ENCODE measurements at regions not wholly inside any gene's neighbourhood (a gene's known extent, or its start where the extent isn't known, plus 50 kb on each side); places are given as distances from the start of the nearest gene placed in this dataset.
"Not testable (repeated sequence)": the region's sequence is repeated elsewhere in the genome, so short reads cannot be mapped to it uniquely, and the experiment has no call there.

DNA sequence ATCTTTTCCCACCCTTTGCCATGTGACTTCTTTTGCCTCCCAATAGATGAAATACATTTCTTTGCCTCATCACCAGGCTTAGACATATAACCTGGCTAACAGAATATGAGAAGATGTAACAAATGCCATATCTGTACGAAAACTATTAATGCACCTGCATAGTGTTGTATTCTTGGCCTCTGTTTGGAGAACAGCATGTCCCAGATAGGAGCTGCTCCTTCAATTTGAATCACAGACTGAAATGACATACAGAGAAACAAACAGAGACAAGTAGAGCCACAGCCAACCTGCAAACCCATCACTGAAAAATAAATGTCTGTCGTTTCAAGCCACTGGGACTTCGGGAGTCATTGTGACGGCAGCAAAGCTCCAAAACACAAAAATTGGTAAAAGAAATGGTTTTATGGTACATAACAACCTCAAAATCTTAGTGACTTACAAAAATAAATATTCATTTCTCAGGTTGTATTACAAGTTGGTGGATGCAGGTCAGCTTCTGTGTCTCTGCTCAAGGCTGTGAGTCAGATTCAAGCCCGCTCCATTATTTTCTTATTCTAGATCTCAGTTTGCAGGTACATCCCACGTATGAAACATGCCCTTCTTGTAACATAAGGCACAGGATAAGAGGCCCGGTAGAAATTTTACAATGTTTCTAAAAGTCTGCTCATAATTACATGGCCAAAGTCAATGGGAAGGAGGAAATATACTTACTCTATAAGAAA is 171.3 kb upstream of the SOX6 start:
- DNase-seq = no peak

DNA sequence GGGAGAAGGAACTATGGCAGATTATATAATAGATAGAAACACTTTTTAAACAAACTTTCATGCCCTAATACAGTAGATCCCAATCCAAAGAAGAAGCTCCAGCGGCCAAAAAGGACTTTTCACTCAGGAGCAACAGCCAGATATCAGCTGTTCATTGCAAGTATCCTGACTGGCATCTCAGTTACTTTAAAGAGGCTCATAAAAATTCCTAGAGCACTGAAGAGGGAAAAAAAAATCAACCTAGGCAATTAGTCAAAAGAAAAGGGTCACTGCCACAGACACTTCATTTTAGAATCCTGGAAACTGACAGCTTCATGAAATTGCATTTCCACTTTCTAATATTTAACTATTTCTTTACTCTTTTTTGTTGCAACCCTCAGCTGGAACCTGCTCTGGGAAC is 170.6 kb upstream of the SOX6 start:
- DNase-seq = no peak

DNA sequence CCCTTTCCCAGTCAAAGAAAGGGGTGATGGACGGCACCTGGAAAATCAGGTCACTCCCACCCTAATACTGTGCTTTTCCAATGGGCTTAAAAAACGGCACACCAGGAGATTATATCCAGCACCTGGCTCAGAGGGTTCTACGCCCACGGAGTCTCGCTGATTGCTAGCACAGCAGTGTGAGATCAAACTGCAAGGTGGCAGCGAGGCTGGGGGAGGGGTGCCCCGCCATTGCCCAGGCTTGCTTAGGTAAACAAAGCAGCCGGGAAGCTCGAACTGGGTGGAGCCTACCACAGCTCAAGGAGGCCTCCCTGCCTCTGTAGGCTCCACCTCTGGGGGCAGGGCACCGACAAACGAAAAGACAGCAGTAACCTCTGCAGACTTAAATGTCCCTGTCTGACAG is 164.4 kb upstream of the SOX6 start:
- not testable (repeated sequence) for DNase-seq

DNA sequence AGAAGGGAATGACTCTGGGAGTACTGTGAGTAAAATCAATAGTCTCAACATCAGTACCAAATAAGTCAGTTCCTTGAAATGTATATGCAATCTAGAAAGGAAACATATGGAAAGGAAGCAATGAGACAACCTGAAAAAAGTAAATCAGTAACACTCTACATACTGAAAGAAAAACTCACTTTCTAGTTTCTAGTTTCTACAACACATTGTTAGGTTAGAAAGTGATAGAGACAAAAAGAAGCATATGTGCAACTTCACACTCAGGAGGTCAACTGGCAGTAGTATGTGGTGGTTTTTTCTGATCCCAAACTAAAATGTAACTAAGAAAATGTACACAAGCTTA is 156.5 kb upstream of the SOX6 start:
- no peak for DNase-seq

DNA sequence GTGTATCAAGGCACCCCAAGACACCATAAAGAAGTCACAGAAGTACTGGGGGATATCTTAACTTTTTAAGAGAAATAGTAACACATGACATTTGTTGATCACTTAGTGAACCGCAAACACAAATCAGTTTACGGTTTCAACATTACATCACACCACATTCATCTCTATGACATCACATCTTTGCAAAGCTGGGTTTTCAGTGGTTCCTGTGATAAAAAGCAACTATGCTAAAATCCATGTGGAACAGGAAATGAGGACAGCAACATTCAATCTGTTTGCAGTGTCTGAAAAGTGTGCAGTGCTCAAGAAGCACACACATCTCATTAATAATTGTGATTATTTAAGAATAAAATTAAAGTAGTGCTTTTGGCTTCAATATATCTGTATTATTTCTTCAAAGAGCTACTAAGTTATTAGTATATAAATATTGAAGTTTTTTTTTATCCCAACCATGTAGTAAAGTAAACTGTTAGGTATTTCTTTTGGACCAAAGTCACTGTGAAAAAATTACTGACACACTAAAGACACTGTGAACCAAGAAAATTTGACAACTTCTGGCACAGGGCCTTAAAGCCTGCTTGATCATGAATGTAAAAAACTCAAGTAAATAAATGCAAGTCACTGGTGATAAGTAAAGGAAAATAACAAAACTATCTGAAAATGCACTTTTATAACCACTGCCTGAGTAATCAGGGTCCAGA is 156.0 kb upstream of the SOX6 start:
- DNase-seq = no peak

DNA sequence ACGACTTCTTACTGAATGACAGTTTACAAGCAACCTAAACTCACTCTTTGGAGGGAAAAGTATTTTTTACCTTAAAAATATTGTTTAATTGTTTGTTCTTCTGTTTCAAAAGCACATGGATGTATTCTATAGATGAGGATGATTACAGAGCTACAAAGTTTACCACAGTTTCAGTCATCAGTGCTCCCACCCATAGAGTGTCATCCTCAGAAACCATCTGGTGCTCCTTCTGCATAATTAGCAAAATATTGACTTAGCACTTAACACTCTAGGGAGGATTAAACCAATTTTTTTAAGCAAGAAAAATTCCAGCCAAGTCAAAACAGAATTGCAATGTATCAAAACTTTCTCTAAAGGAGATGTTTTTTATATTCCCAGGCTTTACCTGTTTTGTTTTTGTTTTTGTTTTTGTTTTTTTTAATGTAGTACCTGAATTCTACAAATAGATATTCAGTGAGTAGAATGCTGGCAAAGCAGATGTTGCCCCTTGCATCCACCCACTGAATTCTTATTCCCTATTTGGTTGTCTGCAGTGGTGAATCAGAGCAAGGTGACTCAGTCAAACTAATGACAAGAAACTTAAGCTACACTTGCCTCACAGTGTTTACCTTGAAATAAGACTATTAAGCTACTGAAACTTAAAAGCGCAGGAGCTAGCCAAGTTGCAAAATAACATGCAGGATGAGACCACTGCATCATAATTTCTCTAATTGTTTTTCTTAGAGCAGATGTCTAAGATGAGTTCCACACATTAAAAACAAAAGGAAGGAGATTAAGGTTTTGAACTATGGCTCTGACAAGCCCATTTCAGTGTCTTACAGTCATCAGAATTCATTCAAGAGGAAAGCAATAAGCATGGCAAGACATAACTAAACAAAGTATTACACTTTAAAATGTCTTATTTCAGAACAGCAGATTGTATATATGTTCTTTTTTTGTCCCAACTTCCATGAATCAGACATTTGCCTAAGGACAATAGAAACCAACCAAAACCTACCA is 155.1 kb upstream of the SOX6 start:
- DNase-seq = no peak

DNA sequence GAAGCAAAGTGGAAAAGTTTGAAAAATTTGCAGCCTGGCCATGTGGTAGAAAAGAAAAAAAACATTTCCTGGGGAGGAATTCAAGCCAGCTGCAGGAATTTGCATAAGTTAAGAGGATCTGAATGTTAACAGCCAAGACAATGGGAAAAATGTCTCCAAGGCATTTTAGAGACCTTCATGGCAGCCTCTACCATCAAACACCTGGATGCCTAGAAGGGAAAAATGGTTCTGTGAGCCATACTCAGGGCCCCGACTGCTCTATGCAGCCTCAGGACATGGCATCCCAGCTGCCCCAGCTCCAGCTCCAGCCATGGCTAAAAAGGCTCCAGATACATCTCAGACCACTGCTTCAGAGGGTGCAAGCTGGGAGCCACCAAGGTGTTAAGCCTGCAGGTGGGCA is 149.1 kb upstream of the SOX6 start:
- DNase-seq = no peak

DNA sequence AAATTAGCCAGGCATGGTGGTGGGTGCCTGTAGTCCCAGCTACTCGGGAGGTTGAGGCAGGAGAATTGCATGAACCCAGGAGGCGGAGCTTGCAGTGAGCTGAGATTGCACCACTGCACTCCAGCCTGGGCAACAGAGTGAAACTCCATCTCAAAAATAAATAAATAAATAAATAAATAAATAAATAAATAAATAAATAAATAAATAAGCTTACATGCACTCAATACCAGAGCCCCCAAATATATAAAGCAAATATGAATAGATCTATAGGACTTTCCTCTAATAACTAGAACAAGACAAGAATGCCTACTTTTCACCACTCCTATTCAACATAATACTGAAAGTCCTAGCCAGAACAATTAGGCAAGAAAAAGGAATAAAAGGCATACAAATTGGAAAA is 147.5 kb upstream of the SOX6 start:
- not testable (repeated sequence) for DNase-seq

DNA sequence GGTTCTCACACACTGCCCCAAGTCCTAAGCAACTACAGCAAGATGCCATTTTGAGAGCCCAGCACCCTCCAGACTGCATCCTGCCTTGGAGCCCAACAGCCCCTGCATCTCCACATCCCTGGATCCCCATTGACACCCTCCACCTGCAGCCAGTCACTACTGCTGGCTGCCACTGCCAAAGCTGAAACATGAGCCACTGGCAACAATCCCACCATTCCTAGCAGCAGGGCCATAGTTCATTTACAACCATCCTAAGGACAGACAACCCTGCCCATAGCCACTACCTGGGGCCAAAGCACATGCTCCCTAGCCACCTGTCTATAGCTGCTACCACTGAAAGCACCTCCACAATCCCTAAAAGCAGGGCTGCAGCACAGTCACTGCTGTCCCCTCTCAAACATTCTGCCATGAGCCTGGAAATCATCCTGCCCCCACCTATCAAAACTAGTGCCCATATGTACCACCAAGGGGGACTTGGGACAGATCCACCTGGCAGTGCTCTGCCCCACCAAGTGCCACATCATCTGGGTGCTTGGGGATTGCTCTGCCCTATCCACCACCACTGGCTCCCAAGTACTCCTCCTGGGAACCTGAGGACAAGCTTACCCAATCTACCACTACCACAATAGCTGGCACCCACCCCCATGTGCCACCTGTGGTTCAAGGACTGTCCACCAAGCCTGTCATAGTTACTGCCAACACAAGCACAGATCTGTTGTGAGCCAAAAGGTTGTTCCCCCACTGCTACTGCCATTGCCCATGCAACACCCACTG is 138.8 kb upstream of the SOX6 start:
- DNase-seq = no peak

DNA sequence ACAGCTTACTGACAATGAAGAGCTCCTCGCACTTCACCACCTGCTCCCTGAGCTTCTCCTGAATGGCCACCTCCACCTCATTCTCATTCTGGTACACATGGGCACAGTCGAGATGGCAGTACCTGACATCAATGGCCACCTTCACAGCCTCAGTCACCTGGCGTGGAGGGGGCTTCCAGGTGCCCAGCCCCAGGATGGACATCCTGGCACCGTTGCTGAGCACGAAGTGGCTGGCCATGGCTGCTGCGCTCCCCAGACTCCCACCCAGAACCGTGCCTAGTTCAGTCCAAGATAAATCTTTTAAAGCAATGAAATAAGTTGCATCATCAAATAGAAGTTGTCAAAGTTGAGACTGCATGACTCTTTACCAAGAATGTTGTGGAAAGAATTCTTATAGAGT is 128.1 kb upstream of the SOX6 start:
- no peak for DNase-seq

DNA sequence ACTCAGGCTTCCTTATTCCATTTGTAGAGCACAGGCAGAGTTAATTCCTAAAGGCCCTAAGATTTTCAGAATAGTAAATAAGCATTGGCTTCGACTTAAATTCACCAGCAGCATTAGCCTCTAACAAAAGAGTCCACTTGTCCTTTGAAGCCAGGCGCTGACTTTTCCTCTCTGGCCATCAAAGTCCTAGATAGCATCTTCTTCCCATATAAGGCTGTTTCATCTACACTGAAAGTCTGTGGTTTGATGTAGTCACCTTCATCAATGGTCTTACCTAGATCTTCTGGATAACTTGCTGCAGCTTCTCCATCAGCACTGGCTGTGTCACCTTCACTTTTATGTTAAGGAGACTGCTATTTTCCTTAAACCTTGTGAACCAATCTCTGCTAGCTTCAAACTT is 118.3 kb upstream of the SOX6 start:
- DNase-seq = no peak

DNA sequence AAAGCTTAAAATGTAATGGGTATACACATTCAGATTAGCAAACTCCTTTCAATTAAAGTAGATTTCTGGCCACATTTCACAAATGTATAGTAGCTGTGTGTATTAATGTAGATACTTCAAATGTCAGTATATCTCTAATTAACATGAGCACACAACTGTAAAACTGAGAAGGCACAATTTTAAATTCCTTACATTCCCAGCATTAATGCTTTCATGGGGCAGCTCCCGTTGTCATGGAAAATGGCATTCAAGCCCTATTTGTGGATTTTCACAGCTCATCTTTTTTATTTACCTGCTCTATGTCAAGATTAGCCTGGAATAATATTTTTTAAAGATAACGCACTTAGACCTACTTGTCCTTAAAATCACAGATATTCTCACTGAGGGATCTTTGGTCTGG is 113.6 kb upstream of the SOX6 start:
- DNase-seq = no peak

DNA sequence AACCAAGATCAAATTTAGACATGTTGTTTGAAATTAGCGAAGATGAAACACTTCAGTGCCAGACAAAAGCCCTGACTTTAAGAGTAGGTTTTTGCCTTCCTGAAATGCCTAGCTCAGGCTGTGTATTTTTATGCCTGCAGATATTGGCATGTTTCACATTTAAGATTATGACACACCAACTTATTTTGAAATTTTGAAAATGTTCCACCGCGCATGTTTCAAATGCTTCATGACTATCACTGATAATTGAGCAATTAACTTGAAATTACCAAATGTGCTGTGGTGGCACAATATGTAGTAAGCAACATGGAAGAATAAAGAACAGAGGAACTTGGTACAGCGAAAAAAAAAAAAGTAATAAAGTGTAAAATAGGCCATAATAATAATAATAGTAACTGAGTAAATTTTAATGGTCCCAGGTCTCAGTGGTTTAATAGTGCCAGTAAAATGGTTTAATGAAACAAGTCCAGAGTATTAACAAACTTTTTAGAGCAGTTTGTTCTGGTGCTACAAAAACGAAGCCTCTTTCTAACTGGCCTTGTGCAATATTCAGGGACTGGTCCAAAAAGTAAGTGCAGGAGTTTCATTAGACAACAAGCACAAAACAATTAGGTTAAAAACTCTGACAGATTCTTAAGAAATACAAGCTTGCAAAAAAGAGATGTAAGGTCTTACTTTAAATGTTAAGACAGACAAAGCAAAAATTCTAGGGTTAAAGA is 112.5 kb upstream of the SOX6 start:
- no peak for DNase-seq

DNA sequence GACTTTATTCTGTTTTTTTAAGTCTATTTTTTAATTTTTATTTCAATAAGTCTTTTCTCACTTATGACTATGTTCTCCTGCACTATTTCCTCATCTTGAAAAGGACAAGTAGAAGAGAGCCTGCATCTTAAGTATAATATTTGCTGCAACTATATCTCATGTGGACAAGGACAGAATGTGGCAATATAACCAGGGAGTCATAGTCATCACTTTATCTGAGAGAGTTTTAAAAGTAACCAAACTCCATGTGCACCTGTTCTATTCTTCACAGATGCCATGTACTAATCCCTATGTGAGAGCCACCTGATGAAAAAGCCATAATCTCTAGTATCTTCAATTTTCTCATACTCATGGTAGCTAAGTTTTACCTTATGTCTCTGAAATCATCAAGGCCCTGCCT is 104.2 kb upstream of the SOX6 start:
- DNase-seq = no peak

DNA sequence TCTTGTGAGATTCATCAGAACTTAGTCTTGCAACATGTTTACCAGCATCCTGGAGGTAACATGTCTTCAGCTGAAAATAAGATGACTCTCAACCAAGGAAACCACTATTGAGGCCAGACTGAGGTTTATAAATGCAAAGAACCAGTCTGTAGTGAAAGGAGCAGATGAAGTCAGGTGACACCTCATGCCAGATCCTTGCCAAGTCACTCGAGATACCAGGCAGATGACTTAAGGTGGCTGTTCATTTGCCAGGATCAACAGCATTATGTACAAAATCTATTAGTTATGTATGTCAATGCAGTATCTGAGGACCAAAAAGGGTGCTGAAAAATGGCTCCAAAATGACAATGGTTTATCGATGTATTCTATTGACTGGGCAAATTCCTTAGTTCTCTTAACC is 100.0 kb upstream of the SOX6 start:
- DNase-seq = no peak

DNA sequence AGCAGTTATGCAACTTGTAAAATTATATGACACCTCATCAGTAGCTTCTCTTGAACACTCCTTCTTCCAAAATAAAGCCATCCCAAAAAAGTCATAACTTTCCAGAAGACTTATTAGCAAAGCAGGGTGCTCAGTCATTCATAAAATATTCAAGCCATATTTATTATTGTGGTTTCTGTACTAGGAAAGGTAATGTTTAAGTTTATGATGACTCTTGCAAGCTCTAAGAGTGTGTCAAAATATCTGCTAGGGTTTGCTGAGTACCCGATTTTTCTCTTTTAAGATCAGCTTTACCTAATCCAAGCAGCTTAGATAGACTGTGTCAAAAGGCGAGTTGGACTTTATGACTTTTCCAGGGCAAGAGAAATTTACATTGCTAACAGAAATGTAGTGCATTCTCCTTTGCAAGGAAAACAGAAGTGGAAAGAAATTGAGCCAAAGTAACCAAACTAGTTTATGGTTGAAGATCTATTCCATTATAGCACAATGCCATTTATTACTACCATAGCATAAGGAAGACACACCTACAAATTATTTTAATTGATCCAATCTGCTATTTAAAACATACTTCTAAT is 98.0 kb upstream of the SOX6 start:
- no peak for DNase-seq

DNA sequence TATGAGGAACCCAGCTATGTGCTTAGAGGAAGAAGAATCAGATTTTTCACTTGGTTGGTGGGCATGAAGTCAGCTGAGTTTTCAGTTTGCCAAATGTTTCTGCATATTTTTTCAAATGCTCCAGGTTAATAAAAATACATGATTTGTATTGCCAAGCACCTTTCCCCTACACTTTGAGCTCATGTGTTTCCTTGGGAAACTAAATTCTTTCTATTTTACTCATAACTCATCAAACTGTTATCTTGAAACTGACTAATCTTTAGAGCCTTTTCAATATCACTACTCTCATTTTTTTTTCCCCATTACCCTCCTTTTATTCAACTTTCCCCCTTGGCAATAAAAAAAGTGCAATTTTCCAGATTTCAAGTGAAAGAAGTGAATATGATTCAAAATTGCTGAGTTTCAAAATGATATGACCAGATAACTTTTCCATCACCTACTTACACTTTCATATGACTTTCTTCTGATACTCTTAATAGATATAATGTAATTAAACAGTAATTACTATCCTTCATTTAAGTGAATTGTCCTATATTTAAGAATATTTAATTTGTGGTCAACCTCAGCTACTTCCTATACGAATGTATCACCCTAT is 91.9 kb upstream of the SOX6 start:
- no peak for DNase-seq

DNA sequence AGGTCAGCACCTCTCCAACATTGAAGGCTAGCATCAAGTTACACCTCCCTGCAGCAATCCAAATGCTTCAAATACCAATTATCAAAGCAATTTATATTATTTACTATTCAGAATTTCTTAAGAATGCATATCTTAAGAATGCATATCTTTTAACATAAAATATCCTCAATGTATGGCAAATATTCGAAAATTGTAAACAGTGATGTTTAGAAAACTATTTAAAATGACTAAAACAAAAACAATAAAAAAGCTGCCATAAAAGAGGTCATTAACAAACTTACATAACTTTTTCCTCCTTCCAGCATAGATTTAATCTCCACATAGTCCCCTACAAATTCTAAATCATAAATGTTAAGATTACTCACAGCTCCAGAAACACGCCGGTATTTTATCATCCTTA is 85.1 kb upstream of the SOX6 start:
- no peak for DNase-seq

DNA sequence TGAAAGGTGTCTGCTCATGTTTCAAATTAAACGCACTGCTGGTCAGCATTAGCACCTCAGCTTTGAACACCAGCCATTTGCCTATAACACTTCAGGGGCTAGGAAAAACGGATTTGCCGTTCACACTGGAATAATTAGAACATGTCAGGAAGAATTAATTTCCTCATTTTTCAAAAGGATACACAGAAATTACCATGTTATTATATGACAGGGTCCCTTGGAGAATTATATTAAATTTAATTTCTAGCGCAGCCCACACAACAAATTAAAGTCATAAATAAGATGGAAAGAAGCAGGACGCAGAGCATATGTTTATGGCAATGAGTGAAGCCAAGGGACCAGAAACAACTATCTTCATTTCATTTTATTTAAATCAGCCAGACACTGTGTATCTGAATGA is 83.8 kb upstream of the SOX6 start:
- DNase-seq = no peak

DNA sequence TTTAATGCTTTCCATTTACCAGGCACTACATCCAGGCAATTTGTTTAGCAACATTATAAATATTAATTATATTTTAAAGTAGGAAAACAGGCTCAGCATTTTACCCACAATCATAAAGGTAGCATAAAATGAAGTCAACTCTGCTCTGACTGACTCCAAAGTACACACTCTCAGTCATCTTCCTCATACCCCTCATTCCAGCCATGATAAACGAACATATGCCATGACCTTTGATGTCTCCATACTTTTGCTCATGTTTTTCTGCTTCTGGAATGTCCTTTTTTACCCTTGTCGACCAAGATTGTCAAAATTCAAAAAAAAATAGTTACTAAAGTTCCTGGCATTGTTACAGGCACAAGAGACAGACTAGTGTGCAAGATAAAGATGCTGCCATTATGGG is 77.7 kb upstream of the SOX6 start:
- no peak for DNase-seq

DNA sequence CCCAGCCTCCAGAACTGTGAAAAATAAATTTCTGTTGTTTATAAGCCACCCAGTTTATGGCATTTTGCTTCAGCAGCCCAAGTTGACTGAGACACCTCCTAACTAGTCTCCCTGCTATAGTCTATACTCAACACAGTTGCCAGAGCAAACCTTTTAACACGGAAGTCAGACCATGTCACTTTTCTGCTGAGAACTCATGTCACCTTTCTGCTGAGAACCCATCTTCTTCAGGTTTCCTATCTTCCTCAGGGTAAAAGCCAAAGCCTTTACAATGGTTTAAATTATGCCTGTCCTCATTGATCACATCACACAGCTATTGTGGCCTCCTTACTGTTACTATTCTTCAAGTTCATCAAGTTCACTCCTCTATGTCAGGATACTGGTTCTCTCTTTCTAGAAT is 74.3 kb upstream of the SOX6 start:
- no peak for DNase-seq

DNA sequence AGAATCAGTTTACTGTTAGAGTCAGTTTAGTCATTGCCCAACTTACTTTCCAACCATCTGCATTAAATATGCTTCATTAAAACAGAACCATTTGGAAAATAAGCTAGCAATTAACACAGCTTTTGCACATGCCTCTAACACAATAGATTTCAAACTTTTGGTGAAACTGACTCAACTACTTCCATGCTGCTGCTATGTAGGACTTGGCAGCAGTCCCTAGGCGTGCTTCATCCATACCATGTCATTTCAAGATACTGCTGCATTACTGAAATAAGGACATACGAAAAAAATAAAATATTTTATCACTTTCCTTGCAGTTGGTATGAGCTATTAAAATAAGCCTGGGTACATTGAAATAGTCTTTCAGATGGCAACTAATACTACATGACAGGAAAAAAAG is 65.5 kb upstream of the SOX6 start:
- DNase-seq = no peak
